B cell (primary cell): ENCODE measurements at regions not wholly inside any gene's neighbourhood (a gene's known extent, or its start where the extent isn't known, plus 50 kb on each side); places are given as distances from the start of the nearest gene placed in this dataset.

ENCODE experiments used
- ATAC-seq: fragments of 200-7000 bp; cut with Tn5 transposase; one replicate; pipeline ENCODE4 v1.10.0; 2021; ENCODE audit warnings: low read depth, mild to moderate bottlenecking, moderate number of reproducible peaks, moderate library complexity
- CTCF ChIA-PET: fragments of 350-600 bp; sonication (Branson Sonifier 250); formaldehyde crosslinking; loops from one replicate; lab custom pipeline; 2021; ENCODE audit warnings: antibody characterized with exemption, inconsistent platforms; lab: Charles Lee
- POLR2A ChIA-PET: fragments of 350-600 bp; sonication (Branson Sonifier 250); formaldehyde crosslinking; loops from one replicate; lab custom pipeline; 2021; ENCODE audit warnings: antibody characterized with exemption; lab: Charles Lee
- DNase-seq: peaks from one replicate; pipeline ENCODE4 v3.0.0; 2013
- H2AFZ ChIP-seq: 2 replicates; pipeline ENCODE4 v1.6.1; 2012; ENCODE audit warnings: mild to moderate bottlenecking, low read depth, low read length; ENCODE audit not compliant: insufficient read depth, poor library complexity, severe bottlenecking
- H3K27ac ChIP-seq, 2 donors: 1 replicate in 1 of 2; 2 replicates in 1 of 2; pipeline ENCODE4 v1.5.1; 2012 to 2013; ENCODE audit warnings: low read length in 2 of 2, mild to moderate bottlenecking in 2 of 2, moderate library complexity in 1 of 2
- H3K27me3 ChIP-seq, 4 experiments: fragments of 200-600 bp in 1 of 4; sonication (generic) in 1 of 4; replicated peaks in 1 of 4; 1 replicate in 2 of 4; 2 replicates in 2 of 4; pipeline versions ENCODE4 v1.6.1 to v1.7.0; 2013 to 2016; ENCODE audit warnings: low read length in 3 of 4, mild to moderate bottlenecking in 2 of 4, mixed read lengths in 1 of 4, moderate library complexity in 1 of 4; ENCODE audit not compliant: insufficient read depth in 4 of 4, control insufficient read depth in 3 of 4; ENCODE audit errors: control extremely low read depth in 1 of 4
- H3K36me3 ChIP-seq, 2 experiments: replicated peaks in 1 of 2; 1 replicate in 1 of 2; 2 replicates in 1 of 2; pipeline versions ENCODE4 v1.6.1 to v1.7.1; 2013; ENCODE audit warnings: low read length in 1 of 2; ENCODE audit not compliant: insufficient read depth in 2 of 2, control insufficient read depth in 1 of 2; ENCODE audit errors: control extremely low read depth in 1 of 2, extremely low read depth in 1 of 2
- H3K4me1 ChIP-seq, 2 donors: fragments of 200-600 bp in 1 of 2; sonication (generic) in 1 of 2; 1 replicate in 1 of 2; 2 replicates in 1 of 2; pipeline versions ENCODE4 v1.5.1 to v1.6.1; 2013 to 2017; ENCODE audit warnings: low read length in 2 of 2; ENCODE audit not compliant: control insufficient read depth in 2 of 2, insufficient read depth in 2 of 2
- H3K4me2 ChIP-seq: replicated peaks from 2 replicates; pipeline ENCODE3; 2012; ENCODE audit warnings: mild to moderate bottlenecking, low read depth, low read length; ENCODE audit not compliant: poor library complexity, severe bottlenecking
- H3K4me3 ChIP-seq, 5 experiments: fragments of 200-600 bp in 1 of 5; sonication (generic) in 1 of 5; 1 replicate in 3 of 5; 2 replicates in 2 of 5; pipeline versions ENCODE4 v1.5.1 to v1.7.0; 2011 to 2016; ENCODE audit warnings: low read length in 4 of 5, mild to moderate bottlenecking in 4 of 5, low read depth in 2 of 5, control low read depth in 1 of 5, moderate library complexity in 1 of 5; ENCODE audit not compliant: insufficient read depth in 1 of 5; ENCODE audit errors: control extremely low read depth in 1 of 5, extremely low read depth in 1 of 5
- H3K79me2 ChIP-seq: fragments of 200-600 bp; sonication (generic); one replicate; pipeline ENCODE4 v1.6.0; 2016; ENCODE audit warnings: low read length; ENCODE audit not compliant: control insufficient read depth, insufficient read depth
- H3K9ac ChIP-seq: fragments of 200-600 bp; sonication (generic); 2 replicates; pipeline ENCODE4 v1.6.1; 2017; ENCODE audit warnings: mild to moderate bottlenecking, low read length, moderate library complexity
- H3K9me3 ChIP-seq, 3 donors: one replicate each; pipeline versions ENCODE4 v1.6.1 to v1.7.1; 2013; ENCODE audit warnings: low read length in 2 of 3; ENCODE audit not compliant: control insufficient read depth in 2 of 3, insufficient read depth in 1 of 3; ENCODE audit errors: control extremely low read depth in 1 of 3
- H4K20me1 ChIP-seq: 2 replicates; pipeline ENCODE4 v1.6.0; 2012; ENCODE audit warnings: mild to moderate bottlenecking, low read length; ENCODE audit not compliant: insufficient read depth, control insufficient read depth, poor library complexity, severe bottlenecking
- H3K27ac Mint-ChIP-seq: one replicate; pipeline ENCODE4 v1.8.0; 2021; ENCODE audit warnings: mixed read lengths
- H3K27me3 Mint-ChIP-seq: one replicate; pipeline ENCODE4 v1.8.0; 2021; ENCODE audit warnings: mixed read lengths
- H3K4me1 Mint-ChIP-seq: one replicate; pipeline ENCODE4 v1.8.0; 2021; ENCODE audit warnings: mixed read lengths
- H3K4me3 Mint-ChIP-seq: one replicate; pipeline ENCODE4 v1.8.0; 2021; ENCODE audit warnings: mixed read lengths
- H3K9me3 Mint-ChIP-seq: one replicate; pipeline ENCODE4 v1.8.0; 2022; ENCODE audit warnings: mixed read lengths; ENCODE audit not compliant: insufficient read depth
- EZH2 ChIP-seq: IDR thresholded peaks from 2 replicates; pipeline ENCODE4 v1.6.1; 2012; ENCODE audit warnings: borderline replicate concordance, low read depth, mild to moderate bottlenecking, moderate library complexity, low read length; ENCODE audit not compliant: insufficient read depth, poor library complexity, severe bottlenecking
- WGBS: methylation state at CpG from one replicate; pipeline ENCODE4 v1.1.5; 2013; ENCODE audit warnings: missing lambda C conversion rate; ENCODE audit not compliant: insufficient coverage; 5-methylcytosine and 5-hydroxymethylcytosine counted together
- intact Hi-C: fragments of 100-400 bp; cut with micrococcal nuclease; formaldehyde crosslinking; loops from one replicate; pipeline ENCODE4 v1.10.0; 2022
- TF ChIP-seq, protein P1 (sequence below): fragments of 200-600 bp; IDR thresholded peaks from one replicate; pipeline ENCODE4 v1.8.0; 2022; ENCODE audit warnings: antibody characterized with exemption, mild to moderate bottlenecking

DNA sequence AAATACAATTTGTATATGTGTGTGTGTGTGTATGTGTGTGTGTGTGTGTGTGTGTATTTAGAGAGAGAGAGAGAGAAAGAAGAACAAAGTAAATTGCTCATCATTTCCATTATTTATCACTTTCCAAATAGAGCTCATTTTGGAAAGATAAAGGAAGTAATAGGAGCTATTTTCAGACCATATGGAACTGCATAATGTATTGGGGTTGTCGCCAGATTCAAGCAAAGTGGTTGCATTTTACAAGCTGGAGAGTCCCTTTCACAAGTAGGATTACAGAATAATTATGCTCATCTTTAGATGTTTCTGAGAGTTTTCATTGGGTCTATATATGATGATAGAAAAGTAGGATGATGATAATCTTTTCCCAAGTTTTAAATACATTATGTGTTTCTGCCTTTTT, 842.7 kb upstream of the SLC10A2 start:
- WGBS: 100% methylated on average over 1 of the region's 1 CpG
- H3K4me3 Mint-ChIP-seq: no peak overlapping the region
- H3K27ac Mint-ChIP-seq: no peak overlapping the region
- Histone ChIP-seq H3K4me2 (no peak overlapping the region), H3K79me2 (no peaks in the 10 kb centered on the region), H3K27ac (no peak overlapping the region), H3K9me3 (peaks cover 0 to 1% (median 0%) of the 10 kb centered on the region in 3 donors), H3K4me1 (no peaks in the 10 kb centered on the region), H2AFZ (no peak overlapping the region), H3K4me3 (no peak overlapping the region), H3K9ac (no peak overlapping the region), H3K27me3 (no peaks in the 10 kb centered on the region), H4K20me1 (no peaks in the 10 kb centered on the region), H3K36me3 (no peaks in the 10 kb centered on the region)
- H3K27me3 Mint-ChIP-seq: no peaks in the 10 kb centered on the region
- H3K9me3 Mint-ChIP-seq: peaks cover 5% of the 10 kb centered on the region
- POLR2A ChIA-PET: no interaction called here
- ATAC-seq: no peak
- H3K4me1 Mint-ChIP-seq: no peaks in the 10 kb centered on the region
- CTCF ChIA-PET: no interaction called here
- no peak for DNase-seq
- TF ChIP-seq, protein P1, sequence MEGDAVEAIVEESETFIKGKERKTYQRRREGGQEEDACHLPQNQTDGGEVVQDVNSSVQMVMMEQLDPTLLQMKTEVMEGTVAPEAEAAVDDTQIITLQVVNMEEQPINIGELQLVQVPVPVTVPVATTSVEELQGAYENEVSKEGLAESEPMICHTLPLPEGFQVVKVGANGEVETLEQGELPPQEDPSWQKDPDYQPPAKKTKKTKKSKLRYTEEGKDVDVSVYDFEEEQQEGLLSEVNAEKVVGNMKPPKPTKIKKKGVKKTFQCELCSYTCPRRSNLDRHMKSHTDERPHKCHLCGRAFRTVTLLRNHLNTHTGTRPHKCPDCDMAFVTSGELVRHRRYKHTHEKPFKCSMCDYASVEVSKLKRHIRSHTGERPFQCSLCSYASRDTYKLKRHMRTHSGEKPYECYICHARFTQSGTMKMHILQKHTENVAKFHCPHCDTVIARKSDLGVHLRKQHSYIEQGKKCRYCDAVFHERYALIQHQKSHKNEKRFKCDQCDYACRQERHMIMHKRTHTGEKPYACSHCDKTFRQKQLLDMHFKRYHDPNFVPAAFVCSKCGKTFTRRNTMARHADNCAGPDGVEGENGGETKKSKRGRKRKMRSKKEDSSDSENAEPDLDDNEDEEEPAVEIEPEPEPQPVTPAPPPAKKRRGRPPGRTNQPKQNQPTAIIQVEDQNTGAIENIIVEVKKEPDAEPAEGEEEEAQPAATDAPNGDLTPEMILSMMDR: no peak
- no peak for TF ChIP-seq EZH2
- intact Hi-C loops: no loop called here

DNA sequence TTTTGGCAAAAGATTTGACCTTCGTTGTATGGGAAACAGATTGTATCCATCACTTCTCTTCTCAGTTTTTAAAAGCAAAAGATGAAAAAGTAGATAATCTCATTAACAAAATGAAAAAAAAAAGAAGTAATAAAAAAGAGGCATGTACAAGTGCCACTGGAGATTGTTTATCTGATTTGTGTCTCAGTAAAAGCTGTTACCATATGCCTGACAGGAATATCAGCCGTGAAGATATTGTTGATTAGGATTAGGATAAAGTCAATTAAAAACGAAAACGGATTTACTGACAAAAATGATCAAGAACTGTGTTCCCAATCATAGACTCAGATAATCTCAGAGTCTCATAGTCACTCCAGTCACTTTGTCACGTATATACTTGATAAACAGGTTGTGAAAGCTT, 842.1 kb upstream of the SLC10A2 start:
- Mint-ChIP-seq H3K9me3 (peaks cover 5% of the 10 kb centered on the region), H3K4me3 (no peak overlapping the region), H3K4me1 (no peaks in the 10 kb centered on the region), H3K27me3 (no peaks in the 10 kb centered on the region), H3K27ac (no peak overlapping the region)
- Histone ChIP-seq H3K9me3 (peaks cover 0 to 1% (median 0%) of the 10 kb centered on the region in 3 donors), H3K27me3 (no peaks in the 10 kb centered on the region), H3K4me2 (no peak overlapping the region), H3K36me3 (no peaks in the 10 kb centered on the region), H3K9ac (no peak overlapping the region), H3K27ac (no peak overlapping the region), H3K4me1 (no peaks in the 10 kb centered on the region), H2AFZ (no peak overlapping the region), H3K4me3 (no peak overlapping the region), H4K20me1 (no peaks in the 10 kb centered on the region), H3K79me2 (no peaks in the 10 kb centered on the region)
- DNase-seq (no peak), ATAC-seq (no peak)
- intact Hi-C loops: no loop called here
- ChIA-PET POLR2A (no interaction called here), CTCF (no interaction called here)
- no CpG with 5 or more reads among the region's 5 CpGs for WGBS
- TF ChIP-seq, protein P1: no peak
- TF ChIP-seq EZH2: no peak
